H1 (cell line): ENCODE measurements at regions not wholly inside any gene's neighbourhood (a gene's known extent, or its start where the extent isn't known, plus 50 kb on each side); places are given as distances from the start of the nearest gene placed in this dataset.
A peak's percentile ranks its signal among the peaks of the same experiment; 100 is the strongest.

Experiments used
- ATF2 ChIP-seq: IDR thresholded peaks from 2 replicates; pipeline ENCODE4 v1.6.1; 2012; ENCODE audit warnings: low read length, inconsistent platforms
- CTCF ChIP-seq, 3 experiments: IDR thresholded peaks; 1 replicate in 2 of 3; 2 replicates in 1 of 3; pipeline versions ENCODE4 v1.5.1 to v1.6.1; 2011; ENCODE audit warnings: low read length in 3 of 3, mild to moderate bottlenecking in 3 of 3, inconsistent platforms in 2 of 3, low read depth in 1 of 3, moderate library complexity in 1 of 3; ENCODE audit not compliant: insufficient read depth in 1 of 3; ENCODE audit errors: control extremely low read depth in 1 of 3
- EGR1 ChIP-seq: IDR thresholded peaks from 2 replicates; pipeline ENCODE4 v1.6.1; 2011; ENCODE audit warnings: low read depth, low read length, borderline replicate concordance
- HDAC6 ChIP-seq: IDR thresholded peaks from one replicate; pipeline ENCODE4 v1.7.1; 2012; ENCODE audit warnings: low read depth, mild to moderate bottlenecking, inconsistent platforms, low read length, moderate library complexity
- MAFK ChIP-seq: IDR thresholded peaks from 2 replicates; pipeline ENCODE4 v1.6.1; 2012; ENCODE audit warnings: low read depth, mild to moderate bottlenecking, improper control_type of control experiment, low read length
- PHF8 ChIP-seq: fragments of 200-600 bp; sonication (generic); conservative IDR thresholded peaks from 2 replicates; pipeline ENCODE4 v1.7.1; 2012; ENCODE audit warnings: low read depth, mild to moderate bottlenecking, inconsistent platforms, low read length, moderate library complexity
- POLR2AphosphoS5 ChIP-seq: IDR thresholded peaks from 2 replicates; pipeline ENCODE4 v1.6.1; 2011; ENCODE audit warnings: low read depth, low read length
- SIN3A ChIP-seq, 2 experiments: IDR thresholded peaks in 1 of 2; conservative IDR thresholded peaks in 1 of 2; 2 replicates each; pipeline ENCODE4 v1.6.1; 2011 to 2012; ENCODE audit warnings: low read length in 2 of 2, improper control_type of control experiment in 1 of 2, low read depth in 1 of 2, mild to moderate bottlenecking in 1 of 2
- TCF12 ChIP-seq: IDR thresholded peaks from 2 replicates; pipeline ENCODE4 v1.6.1; 2011; ENCODE audit warnings: low read depth, mild to moderate bottlenecking, low read length
- USF2 ChIP-seq: IDR thresholded peaks from 2 replicates; pipeline ENCODE4 v1.6.1; 2011; ENCODE audit warnings: low read length, improper control_type of control experiment
- ZNF274 ChIP-seq: IDR thresholded peaks from 2 replicates; pipeline ENCODE4 v1.7.0; 2012; ENCODE audit warnings: low read length, borderline replicate concordance; ENCODE audit errors: extremely low read depth

GRCh38 chr4:183797011-183797444 lies 108.1 kb upstream of the STOX2 start:
- TF ChIP-seq SIN3A (conservative IDR thresholded peaks at IDR 0.05 in 1 of 2, IDR thresholded peaks at IDR 0.05 in 1 of 2; ENCODE audit: low read depth in 1 of 2, low read length in 2 of 2) (no peak), MAFK (no peak), CTCF (IDR thresholded peaks at IDR 0.05; ENCODE audit: control extremely low read depth in 1 of 3, insufficient read depth in 1 of 3, low read depth in 1 of 3, low read length in 3 of 3) (no peak), ZNF274 (no peak), POLR2AphosphoS5 (no peak), TCF12 (no peak), EGR1 (peak; percentile 75; the same call in 1 of the 2 replicates), PHF8 (no peak), USF2 (no peak), HDAC6 (no peak), ATF2 (no peak)
